Uterus (tissue), 2 donors: ENCODE measurements at regions not wholly inside any gene's neighbourhood (a gene's known extent, or its start where the extent isn't known, plus 50 kb on each side); places are given as distances from the start of the nearest gene placed in this dataset.

Experiments
- CTCF ChIP-seq, 4 experiments: fragments of 200-600 bp in 2 of 4; fragments of 450-650 bp in 2 of 4; sonication (generic) in 2 of 4; IDR thresholded peaks; one replicate each; pipeline ENCODE4 v1.5.1; 2016 to 2019; ENCODE audit warnings: antibody characterized with exemption in 4 of 4, mild to moderate bottlenecking in 2 of 4, moderate library complexity in 1 of 4
- POLR2A ChIP-seq, 2 donors: fragments of 450-650 bp; IDR thresholded peaks; one replicate each; pipeline ENCODE4 v1.6.1; 2016; ENCODE audit warnings: antibody characterized with exemption in 2 of 2, mild to moderate bottlenecking in 1 of 2, moderate library complexity in 1 of 2

DNA sequence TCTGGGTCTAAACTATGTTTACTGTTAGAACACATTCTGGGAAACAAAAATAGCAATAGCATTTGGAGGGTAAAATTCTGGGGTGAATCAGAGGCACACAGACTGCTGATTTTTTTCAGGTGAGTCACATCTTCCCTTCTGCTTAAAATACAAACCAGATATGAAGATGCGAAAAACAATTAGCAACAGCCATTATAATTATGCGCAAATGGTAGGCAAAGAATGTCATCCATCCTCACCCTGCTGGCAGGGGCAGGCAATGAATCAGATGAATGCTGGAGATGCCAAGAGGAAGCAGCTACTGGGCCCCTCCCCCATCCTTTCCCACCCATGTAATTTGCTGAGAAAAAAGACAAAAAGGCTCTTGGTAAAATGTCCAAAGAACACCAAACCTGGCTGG is 282.9 kb downstream of the KLF5 start:
- TF ChIP-seq CTCF (IDR thresholded peaks at IDR 0.05) (no peak), POLR2A (IDR thresholded peaks at IDR 0.05) (no peak)
